Hepatocyte (in vitro differentiated cells): ENCODE measurements at regions not wholly inside any gene's neighbourhood (a gene's known extent, or its start where the extent isn't known, plus 50 kb on each side); places are given as distances from the start of the nearest gene placed in this dataset.

Source experiments
- DNase-seq: peaks from one replicate; pipeline ENCODE4 v3.0.0-alpha.2; 2016; ENCODE audit warnings: low spot score
- H2AFZ ChIP-seq: fragments of 200-600 bp; sonication (generic); 2 replicates; pipeline ENCODE4 v1.6.0; 2016; ENCODE audit warnings: antibody characterized with exemption, mild to moderate bottlenecking
- H3K27ac ChIP-seq: fragments of 200-600 bp; sonication (generic); 2 replicates; pipeline ENCODE4 v1.5.1; 2016; ENCODE audit warnings: mild to moderate bottlenecking
- H3K27me3 ChIP-seq: fragments of 200-600 bp; sonication (generic); 2 replicates; pipeline ENCODE4 v1.6.1; 2016
- H3K36me3 ChIP-seq: fragments of 200-600 bp; sonication (generic); replicated peaks from 2 replicates; pipeline ENCODE4 v1.5.1; 2016; ENCODE audit warnings: low read depth; ENCODE audit not compliant: insufficient read depth
- H3K4me1 ChIP-seq: fragments of 200-600 bp; sonication (generic); 2 replicates; pipeline ENCODE4 v1.5.1; 2016; ENCODE audit warnings: mild to moderate bottlenecking, moderate library complexity; ENCODE audit not compliant: insufficient read depth
- H3K4me2 ChIP-seq: fragments of 200-600 bp; sonication (generic); 2 replicates; pipeline ENCODE4 v1.6.0; 2016
- H3K4me3 ChIP-seq: fragments of 200-600 bp; sonication (generic); 2 replicates; pipeline ENCODE4 v1.5.1; 2016; ENCODE audit warnings: mild to moderate bottlenecking
- H3K79me2 ChIP-seq: fragments of 200-600 bp; sonication (generic); 2 replicates; pipeline ENCODE4 v1.6.0; 2017; ENCODE audit warnings: mild to moderate bottlenecking
- H3K9me2 ChIP-seq: fragments of 200-600 bp; sonication (generic); replicated peaks from 2 replicates; pipeline ENCODE4 v1.6.0; 2017; ENCODE audit warnings: mild to moderate bottlenecking; ENCODE audit not compliant: insufficient read depth
- H3K9me3 ChIP-seq: fragments of 200-600 bp; sonication (generic); 2 replicates; pipeline ENCODE4 v1.5.1; 2016; ENCODE audit warnings: low read depth, mild to moderate bottlenecking
- H4K20me1 ChIP-seq: fragments of 200-600 bp; sonication (generic); 2 replicates; pipeline ENCODE4 v1.6.0; 2016; ENCODE audit warnings: mild to moderate bottlenecking; ENCODE audit not compliant: insufficient read depth, poor library complexity, severe bottlenecking
- CTCF ChIP-seq: fragments of 200-600 bp; sonication (generic); IDR thresholded peaks from 2 replicates; pipeline ENCODE4 v1.5.1; 2016; ENCODE audit warnings: antibody characterized with exemption, mild to moderate bottlenecking; ENCODE audit not compliant: poor library complexity
- EZH2 ChIP-seq: fragments of 200-600 bp; sonication (generic); IDR thresholded peaks from 2 replicates; pipeline ENCODE4 v1.6.1; 2016; ENCODE audit warnings: antibody characterized with exemption, mild to moderate bottlenecking, borderline replicate concordance
- EZH2phosphoT487 ChIP-seq: fragments of 200-600 bp; sonication (generic); IDR thresholded peaks from one replicate; pipeline ENCODE4 v1.6.1; 2018; ENCODE audit warnings: antibody characterized with exemption, mild to moderate bottlenecking, low read depth, moderate library complexity; ENCODE audit not compliant: unreplicated experiment, severe bottlenecking
- WGBS: methylation state at CpG from one replicate; pipeline ENCODE4 v1.1.6; 2016; ENCODE audit warnings: low lambda C conversion rate; ENCODE audit errors: missing lambda C conversion rate; 5-methylcytosine and 5-hydroxymethylcytosine counted together

GRCh38 chr7:131843898-131844331 is 287.5 kb upstream of the PODXL start:
- no peak for TF ChIP-seq EZH2
- TF ChIP-seq EZH2phosphoT487: no peak
- TF ChIP-seq CTCF: no peak
- Histone ChIP-seq H2AFZ (no peak overlapping the region), H3K9me2 (no peaks in the 10 kb centered on the region), H3K36me3 (no peaks in the 10 kb centered on the region), H3K4me1 (peaks cover 4% of the 10 kb centered on the region), H3K27me3 (no peaks in the 10 kb centered on the region), H3K79me2 (no peaks in the 10 kb centered on the region), H3K9me3 (no peaks in the 10 kb centered on the region), H3K4me2 (no peak overlapping the region), H3K27ac (no peak overlapping the region), H4K20me1 (no peaks in the 10 kb centered on the region), H3K4me3 (no peak overlapping the region)
- WGBS: 40% methylated on average over 10 of the region's 10 CpGs
- DNase-seq: peak; percentile 61

GRCh38 chr7:131839967-131840690 is 283.7 kb upstream of the PODXL start:
- WGBS: 87% methylated on average over 4 of the region's 4 CpGs
- Histone ChIP-seq H3K27ac (no peak overlapping the region), H3K9me3 (no peaks in the 10 kb centered on the region), H3K4me2 (no peak overlapping the region), H3K36me3 (no peaks in the 10 kb centered on the region), H3K9me2 (no peaks in the 10 kb centered on the region), H3K4me3 (no peak overlapping the region), H3K79me2 (no peaks in the 10 kb centered on the region), H3K4me1 (peaks cover 4% of the 10 kb centered on the region), H4K20me1 (no peaks in the 10 kb centered on the region), H3K27me3 (peaks cover 13% of the 10 kb centered on the region), H2AFZ (no peak overlapping the region)
- no peak for TF ChIP-seq EZH2
- no peak for TF ChIP-seq EZH2phosphoT487
- TF ChIP-seq CTCF: no peak
- no peak for DNase-seq

- Histone ChIP-seq H3K9me3 (no peaks in the 10 kb centered on the region), H2AFZ (no peak overlapping the region), H3K79me2 (no peaks in the 10 kb centered on the region), H3K9me2 (no peaks in the 10 kb centered on the region), H3K4me2 (no peak overlapping the region), H3K27me3 (peaks cover 13% of the 10 kb centered on the region), H3K27ac (no peak overlapping the region), H3K4me1 (no peaks in the 10 kb centered on the region), H3K36me3 (no peaks in the 10 kb centered on the region), H4K20me1 (no peaks in the 10 kb centered on the region), H3K4me3 (no peak overlapping the region)
- no peak for DNase-seq
- TF ChIP-seq EZH2phosphoT487: no peak
- TF ChIP-seq EZH2: no peak
- no peak for TF ChIP-seq CTCF
- 54% methylated on average over 2 of the region's 2 CpGs for WGBS
These were observed 280.3 kb upstream of the PODXL start for GRCh38 chr7:131836733-131837132.
